Keratinocyte (primary cell): ENCODE measurements at regions not wholly inside any gene's neighbourhood (a gene's known extent, or its start where the extent isn't known, plus 50 kb on each side); places are given as distances from the start of the nearest gene placed in this dataset.

ENCODE experiments used
- DNase-seq: peaks from one replicate; pipeline ENCODE4 v3.0.0-alpha.2; 2011; ENCODE audit warnings: low read depth, missing footprints, low spot score
- FAIRE-seq: peaks from 2 replicates; lab custom pipeline; 2011; peaks lifted over from hg19 to GRCh38; lab: Jason Lieb, UNC
- H2AFZ ChIP-seq: 2 replicates; pipeline ENCODE4 v1.6.0; 2012; ENCODE audit warnings: low read length, control low read depth, inconsistent platforms; ENCODE audit not compliant: control insufficient read depth
- H3K27ac ChIP-seq: 2 replicates; pipeline ENCODE4 v1.5.1; 2011; ENCODE audit warnings: low read length; ENCODE audit not compliant: control insufficient read depth, insufficient read depth
- H3K27me3 ChIP-seq: 3 replicates; pipeline ENCODE4 v1.6.0; 2011; ENCODE audit warnings: low read length; ENCODE audit not compliant: control insufficient read depth, insufficient read depth; ENCODE audit errors: extremely low read depth
- H3K36me3 ChIP-seq, 2 experiments: 2 replicates in 1 of 2; 3 replicates in 1 of 2; pipeline ENCODE4 v1.5.1; 2011; ENCODE audit warnings: low read length in 2 of 2, mild to moderate bottlenecking in 1 of 2; ENCODE audit not compliant: control insufficient read depth in 2 of 2, insufficient read depth in 2 of 2; ENCODE audit errors: extremely low read depth in 1 of 2
- H3K4me1 ChIP-seq: 3 replicates; pipeline ENCODE4 v1.5.1; 2011; ENCODE audit warnings: low read length; ENCODE audit not compliant: control insufficient read depth, insufficient read depth; ENCODE audit errors: extremely low read depth
- H3K4me2 ChIP-seq: 3 replicates; pipeline ENCODE4 v1.6.0; 2011; ENCODE audit warnings: low read depth, low read length; ENCODE audit not compliant: control insufficient read depth, insufficient read depth; ENCODE audit errors: extremely low read depth
- H3K4me3 ChIP-seq, 3 experiments: fragments of 200-600 bp in 1 of 3; sonication (generic) in 1 of 3; 2 replicates in 2 of 3; 3 replicates in 1 of 3; pipeline ENCODE4 v1.5.1; 2011 to 2016; ENCODE audit warnings: low read length in 3 of 3, mild to moderate bottlenecking in 3 of 3, control low read depth in 2 of 3, inconsistent platforms in 1 of 3, low read depth in 1 of 3, mixed read lengths in 1 of 3, mixed run types in 1 of 3, moderate library complexity in 1 of 3; ENCODE audit not compliant: control insufficient read depth in 2 of 3, insufficient read depth in 2 of 3; ENCODE audit errors: extremely low read depth in 1 of 3
- H3K79me2 ChIP-seq: 2 replicates; pipeline ENCODE4 v1.6.0; 2012; ENCODE audit warnings: low read length; ENCODE audit not compliant: control insufficient read depth, insufficient read depth
- H3K9ac ChIP-seq: 3 replicates; pipeline ENCODE4 v1.6.0; 2011; ENCODE audit warnings: low read length; ENCODE audit not compliant: control insufficient read depth, insufficient read depth; ENCODE audit errors: extremely low read depth
- H3K9me1 ChIP-seq: 3 replicates; pipeline ENCODE4 v1.6.0; 2011; ENCODE audit warnings: low read length; ENCODE audit not compliant: control insufficient read depth, insufficient read depth; ENCODE audit errors: extremely low read depth
- H3K9me3 ChIP-seq: 2 replicates; pipeline ENCODE4 v1.5.1; 2012; ENCODE audit warnings: low read depth, low read length; ENCODE audit not compliant: control insufficient read depth
- H4K20me1 ChIP-seq: 3 replicates; pipeline ENCODE4 v1.6.0; 2011; ENCODE audit warnings: low read length; ENCODE audit not compliant: control insufficient read depth, insufficient read depth; ENCODE audit errors: extremely low read depth
- CTCF ChIP-seq, 3 experiments: IDR thresholded peaks in 1 of 3; conservative IDR thresholded peaks in 1 of 3; optimal IDR thresholded peaks in 1 of 3; 2 replicates in 2 of 3; 3 replicates in 1 of 3; pipeline versions ENCODE3 to v1.5.1; 2011; ENCODE audit warnings: low read length in 3 of 3, mild to moderate bottlenecking in 3 of 3, moderate library complexity in 2 of 3, control low read depth in 1 of 3, inconsistent platforms in 1 of 3; ENCODE audit not compliant: insufficient read depth in 2 of 3; ENCODE audit errors: extremely low read depth in 1 of 3
- EZH2 ChIP-seq: IDR thresholded peaks from one replicate; pipeline ENCODE4 v1.6.1; 2012; ENCODE audit warnings: inconsistent platforms, mild to moderate bottlenecking, low read length, moderate library complexity
- dilution Hi-C: fragments of 300-500 bp; cut with MboI; formaldehyde crosslinking; loops from one replicate; pipeline ENCODE4 v1.7.0; 2020; ENCODE audit warnings: low sequenced_read_pairs; ENCODE audit not compliant: extremely low pct_ligation_motif_present

- Histone ChIP-seq H3K9ac (no peak overlapping the region), H3K4me3 (no peak overlapping the region), H2AFZ (no peak overlapping the region), H3K9me1 (no peaks in the 10 kb centered on the region), H3K79me2 (no peaks in the 10 kb centered on the region), H3K4me1 (no peaks in the 10 kb centered on the region), H3K4me2 (no peak overlapping the region), H3K36me3 (no peaks in the 10 kb centered on the region), H3K9me3 (no peaks in the 10 kb centered on the region), H3K27ac (no peak overlapping the region), H3K27me3 (peaks cover 4% of the 10 kb centered on the region), H4K20me1 (no peaks in the 10 kb centered on the region)
- TF ChIP-seq CTCF (optimal IDR thresholded peaks at IDR 0.05 in 1 of 3, IDR thresholded peaks at IDR 0.05 in 1 of 3, conservative IDR thresholded peaks at IDR 0.05 in 1 of 3; ENCODE audit: extremely low read depth in 1 of 3, insufficient read depth in 2 of 3, low read length in 3 of 3), result no peak
- no peak for TF ChIP-seq EZH2
- dilution Hi-C loops, result no loop called here
- no peak for DNase-seq
- no peak for FAIRE-seq
These were observed 157.4 kb upstream of the NAV2 start for GRCh38 chr11:19555266-19555665.

GRCh38 chr11:19553683-19554333 lies 158.8 kb upstream of the NAV2 start:
- no peaks in the 10 kb centered on the region for H3K4me1 ChIP-seq
- no peaks in the 10 kb centered on the region for H4K20me1 ChIP-seq
- no peaks in the 10 kb centered on the region for H3K79me2 ChIP-seq
- H3K27ac ChIP-seq, result no peak overlapping the region
- H3K9me1 ChIP-seq, result no peaks in the 10 kb centered on the region
- DNase-seq (no peak), FAIRE-seq (no peak)
- H3K9me3 ChIP-seq, result no peaks in the 10 kb centered on the region
- H3K36me3 ChIP-seq, result no peaks in the 10 kb centered on the region
- dilution Hi-C loops, result no loop called here
- H3K27me3 ChIP-seq, result peaks cover 4% of the 10 kb centered on the region
- TF ChIP-seq EZH2 (no peak), CTCF (optimal IDR thresholded peaks at IDR 0.05 in 1 of 3, IDR thresholded peaks at IDR 0.05 in 1 of 3, conservative IDR thresholded peaks at IDR 0.05 in 1 of 3; ENCODE audit: extremely low read depth in 1 of 3, insufficient read depth in 2 of 3, low read length in 3 of 3) (peak; percentile 76 to 87 (median 79))
- H3K4me3 ChIP-seq, result no peak overlapping the region
- no peak overlapping the region for H3K9ac ChIP-seq
- H3K4me2 ChIP-seq, result no peak overlapping the region
- H2AFZ ChIP-seq, result no peak overlapping the region
